H9 (cell line): ENCODE measurements at regions not wholly inside any gene's neighbourhood (a gene's known extent, or its start where the extent isn't known, plus 50 kb on each side); places are given as distances from the start of the nearest gene placed in this dataset.
"Not testable (repeated sequence)": the region's sequence is repeated elsewhere in the genome, so short reads cannot be mapped to it uniquely, and the experiment has no call there.

ENCODE experiments used
- DNase-seq: peaks from one replicate; pipeline ENCODE4 v3.0.0-alpha.2; 2017
- H2AFZ ChIP-seq: one replicate; pipeline ENCODE4 v1.6.1; 2013; ENCODE audit warnings: mild to moderate bottlenecking, low read length, control low read depth, moderate library complexity
- H2AK5ac ChIP-seq: 2 replicates; pipeline ENCODE4 v1.6.1; 2013; ENCODE audit warnings: low read length, control low read depth, mixed read lengths; ENCODE audit not compliant: insufficient read length
- H2BK120ac ChIP-seq: one replicate; pipeline ENCODE4 v1.6.1; 2013; ENCODE audit warnings: low read depth, mild to moderate bottlenecking, low read length, control low read depth, inconsistent platforms; ENCODE audit not compliant: poor library complexity, severe bottlenecking
- H2BK12ac ChIP-seq: 2 replicates; pipeline ENCODE4 v1.6.1; 2013; ENCODE audit warnings: low read length, control low read depth, mixed read lengths, low read depth; ENCODE audit not compliant: insufficient read length
- H2BK15ac ChIP-seq: 2 replicates; pipeline ENCODE4 v1.6.1; 2013; ENCODE audit warnings: low read depth, low read length, control low read depth
- H2BK20ac ChIP-seq: one replicate; pipeline ENCODE4 v1.6.1; 2013; ENCODE audit warnings: low read depth, mild to moderate bottlenecking, low read length, control low read depth, inconsistent platforms; ENCODE audit not compliant: poor library complexity, severe bottlenecking
- H2BK5ac ChIP-seq: 2 replicates; pipeline ENCODE4 v1.6.1; 2013; ENCODE audit warnings: low read length, control low read depth, mixed read lengths; ENCODE audit not compliant: insufficient read length
- H3K14ac ChIP-seq: 2 replicates; pipeline ENCODE4 v1.6.1; 2013; ENCODE audit warnings: low read length, control low read depth; ENCODE audit not compliant: insufficient read depth
- H3K18ac ChIP-seq: 2 replicates; pipeline ENCODE4 v1.6.1; 2013; ENCODE audit warnings: low read depth, mild to moderate bottlenecking, mixed read lengths, low read length, control low read depth; ENCODE audit not compliant: insufficient read length
- H3K23ac ChIP-seq: 2 replicates; pipeline ENCODE4 v1.6.1; 2013; ENCODE audit warnings: low read length, control low read depth, mixed read lengths, low read depth; ENCODE audit not compliant: insufficient read length
- H3K23me2 ChIP-seq: 2 replicates; pipeline ENCODE4 v1.6.1; 2013; ENCODE audit warnings: low read depth, mild to moderate bottlenecking, mixed read lengths, low read length, control low read depth; ENCODE audit not compliant: insufficient read length, poor library complexity, severe bottlenecking
- H3K27ac ChIP-seq: 2 replicates; pipeline ENCODE4 v1.5.1; 2013; ENCODE audit warnings: low read length, control low read depth, mixed read lengths, low read depth; ENCODE audit not compliant: insufficient read length
- H3K27me3 ChIP-seq: 2 replicates; pipeline ENCODE4 v1.6.1; 2013; ENCODE audit warnings: low read length, control low read depth, inconsistent platforms; ENCODE audit not compliant: insufficient read depth
- H3K4ac ChIP-seq: 2 replicates; pipeline ENCODE4 v1.6.1; 2013; ENCODE audit warnings: low read depth, mild to moderate bottlenecking, control low read depth, inconsistent platforms, low read length, moderate library complexity
- H3K4me1 ChIP-seq: 2 replicates; pipeline ENCODE4 v1.6.1; 2013; ENCODE audit warnings: low read length, control low read depth, inconsistent platforms; ENCODE audit not compliant: insufficient read depth
- H3K4me2 ChIP-seq: 2 replicates; pipeline ENCODE4 v1.6.1; 2013; ENCODE audit warnings: low read length, control low read depth, mixed read lengths; ENCODE audit not compliant: insufficient read length, insufficient read depth
- H3K56ac ChIP-seq: 2 replicates; pipeline ENCODE4 v1.6.1; 2013; ENCODE audit warnings: low read depth, mild to moderate bottlenecking, mixed read lengths, low read length, control low read depth; ENCODE audit not compliant: insufficient read length
- H3K79me1 ChIP-seq: 2 replicates; pipeline ENCODE4 v1.6.1; 2013; ENCODE audit warnings: low read depth, mild to moderate bottlenecking, moderate library complexity, low read length, control low read depth, inconsistent platforms; ENCODE audit not compliant: insufficient read depth, poor library complexity, severe bottlenecking
- H3K79me2 ChIP-seq: 2 replicates; pipeline ENCODE4 v1.6.1; 2013; ENCODE audit warnings: low read length, control low read depth, inconsistent platforms; ENCODE audit not compliant: insufficient read depth
- H3K9ac ChIP-seq: 2 replicates; pipeline ENCODE4 v1.6.1; 2013; ENCODE audit warnings: low read length, control low read depth, mixed read lengths; ENCODE audit not compliant: insufficient read length; ENCODE audit errors: extremely low read depth
- H3K9me3 ChIP-seq: one replicate; pipeline ENCODE4 v1.6.1; 2013; ENCODE audit warnings: low read depth, low read length, inconsistent platforms; ENCODE audit not compliant: control insufficient read depth
- H3T11ph ChIP-seq: one replicate; pipeline ENCODE4 v1.6.1; 2013; ENCODE audit warnings: mild to moderate bottlenecking, low read length, control low read depth, inconsistent platforms
- H4K20me1 ChIP-seq: one replicate; pipeline ENCODE4 v1.6.1; 2013; ENCODE audit not compliant: control insufficient read depth, insufficient read length, insufficient read depth
- H4K5ac ChIP-seq: 2 replicates; pipeline ENCODE4 v1.6.1; 2013; ENCODE audit warnings: low read depth, mild to moderate bottlenecking, mixed read lengths, low read length, control low read depth; ENCODE audit not compliant: insufficient read length
- H4K8ac ChIP-seq: replicated peaks from 2 replicates; pipeline ENCODE4 v1.6.1; 2013; ENCODE audit warnings: low read length, control low read depth, mixed read lengths, low read depth; ENCODE audit not compliant: insufficient read length
- H4K91ac ChIP-seq: 2 replicates; pipeline ENCODE4 v1.6.1; 2013; ENCODE audit warnings: low read depth, mild to moderate bottlenecking, moderate library complexity, mixed read lengths, low read length, control low read depth; ENCODE audit not compliant: insufficient read length
- H3K27ac Mint-ChIP-seq, 3 experiments: 2 replicates in 2 of 3; 3 replicates in 1 of 3; pipeline ENCODE4 v1.8.0; 2020 to 2021; ENCODE audit warnings: mixed read lengths in 3 of 3, mild to moderate bottlenecking in 1 of 3, moderate library complexity in 1 of 3
- H3K27me3 Mint-ChIP-seq: 2 replicates; pipeline ENCODE4 v1.8.0; 2021; ENCODE audit warnings: low read depth, mild to moderate bottlenecking, moderate library complexity, mixed read lengths
- H3K36me3 Mint-ChIP-seq, 3 experiments: 2 replicates in 2 of 3; 3 replicates in 1 of 3; pipeline ENCODE4 v1.8.0; 2020 to 2021; ENCODE audit warnings: low read depth in 3 of 3, mixed read lengths in 3 of 3; ENCODE audit not compliant: insufficient read depth in 1 of 3
- H3K4me1 Mint-ChIP-seq, 2 experiments: 2 replicates each; pipeline ENCODE4 v1.8.0; 2020; ENCODE audit warnings: mixed read lengths in 2 of 2
- H3K4me3 Mint-ChIP-seq, 2 experiments: 2 replicates in 1 of 2; 3 replicates in 1 of 2; pipeline ENCODE4 v1.8.0; 2020 to 2021; ENCODE audit warnings: mild to moderate bottlenecking in 2 of 2, mixed read lengths in 2 of 2, moderate library complexity in 1 of 2
- H3K9me3 Mint-ChIP-seq, 2 experiments: 2 replicates in 1 of 2; 3 replicates in 1 of 2; pipeline ENCODE4 v1.8.0; 2020; ENCODE audit warnings: mild to moderate bottlenecking in 2 of 2, mixed read lengths in 2 of 2, moderate library complexity in 1 of 2
- WGBS: extraction: QIAGEN DNeasy Blood & Tissue Kit; methylation state at CpG from one replicate; pipeline ENCODE4 v1.1.7; 2013; ENCODE audit warnings: missing lambda C conversion rate, low lambda C conversion rate, mixed read lengths; ENCODE audit not compliant: insufficient read length; ENCODE audit errors: extremely low coverage; 5-methylcytosine and 5-hydroxymethylcytosine counted together
- TF ChIP-seq, protein P1 (sequence below): fragments of 200-600 bp; sonication (generic); conservative IDR thresholded peaks from 3 replicates; pipeline ENCODE4 v1.8.0; 2021; ENCODE audit warnings: antibody characterized with exemption, mild to moderate bottlenecking

DNA sequence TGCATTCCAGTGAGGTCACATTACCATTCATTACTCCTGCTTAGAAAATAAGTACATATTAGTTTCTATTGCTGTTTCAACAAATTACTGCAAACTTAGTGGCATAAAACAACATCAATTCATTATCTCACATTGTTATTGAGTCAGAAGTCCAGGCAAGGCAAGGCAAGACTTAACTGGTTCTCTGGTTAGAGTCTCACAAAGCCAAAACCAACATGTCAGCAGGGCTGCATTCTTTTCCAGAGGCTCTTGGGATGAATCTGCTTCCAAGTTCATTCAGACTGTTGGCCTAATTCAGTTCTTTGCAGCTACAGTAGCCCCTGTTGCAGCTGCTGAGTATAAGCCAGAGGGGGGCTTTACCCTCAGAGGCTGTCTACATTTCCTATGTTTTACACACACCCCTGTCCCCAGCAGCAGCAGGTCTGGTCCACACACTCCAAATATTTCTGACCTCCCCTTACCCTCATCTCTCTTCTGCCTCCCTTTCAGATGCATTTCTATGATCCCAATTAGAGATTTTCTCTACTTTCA, 892.1 kb upstream of the EPHA5 start:
- H3K27ac Mint-ChIP-seq = peak overlapping the region in 1 of 3 experiments; percentile 16; a peak in 1 of 7 replicates
- H3K27me3 ChIP-seq = no peaks in the 10 kb centered on the region
- H3T11ph ChIP-seq = no peak overlapping the region
- H3K56ac ChIP-seq = no peak overlapping the region
- no peak overlapping the region for H4K8ac ChIP-seq
- H3K23me2 ChIP-seq = no peaks in the 10 kb centered on the region
- H3K4me1 Mint-ChIP-seq = no peaks in the 10 kb centered on the region
- no peaks in the 10 kb centered on the region for H3K9me3 ChIP-seq
- H3K14ac ChIP-seq = no peak overlapping the region
- H3K27me3 Mint-ChIP-seq = no peaks in the 10 kb centered on the region
- H4K20me1 ChIP-seq = no peaks in the 10 kb centered on the region
- no peak overlapping the region for H3K4ac ChIP-seq
- no peaks in the 10 kb centered on the region for H3K79me1 ChIP-seq
- no peak overlapping the region for H3K18ac ChIP-seq
- no peaks in the 10 kb centered on the region for H3K4me1 ChIP-seq
- H3K9ac ChIP-seq = no peak overlapping the region
- H2AFZ ChIP-seq = no peak overlapping the region
- no peak overlapping the region for H2BK120ac ChIP-seq
- TF ChIP-seq, protein P1, sequence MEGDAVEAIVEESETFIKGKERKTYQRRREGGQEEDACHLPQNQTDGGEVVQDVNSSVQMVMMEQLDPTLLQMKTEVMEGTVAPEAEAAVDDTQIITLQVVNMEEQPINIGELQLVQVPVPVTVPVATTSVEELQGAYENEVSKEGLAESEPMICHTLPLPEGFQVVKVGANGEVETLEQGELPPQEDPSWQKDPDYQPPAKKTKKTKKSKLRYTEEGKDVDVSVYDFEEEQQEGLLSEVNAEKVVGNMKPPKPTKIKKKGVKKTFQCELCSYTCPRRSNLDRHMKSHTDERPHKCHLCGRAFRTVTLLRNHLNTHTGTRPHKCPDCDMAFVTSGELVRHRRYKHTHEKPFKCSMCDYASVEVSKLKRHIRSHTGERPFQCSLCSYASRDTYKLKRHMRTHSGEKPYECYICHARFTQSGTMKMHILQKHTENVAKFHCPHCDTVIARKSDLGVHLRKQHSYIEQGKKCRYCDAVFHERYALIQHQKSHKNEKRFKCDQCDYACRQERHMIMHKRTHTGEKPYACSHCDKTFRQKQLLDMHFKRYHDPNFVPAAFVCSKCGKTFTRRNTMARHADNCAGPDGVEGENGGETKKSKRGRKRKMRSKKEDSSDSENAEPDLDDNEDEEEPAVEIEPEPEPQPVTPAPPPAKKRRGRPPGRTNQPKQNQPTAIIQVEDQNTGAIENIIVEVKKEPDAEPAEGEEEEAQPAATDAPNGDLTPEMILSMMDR = no peak
- H3K4me2 ChIP-seq = no peak overlapping the region
- no peak overlapping the region for H3K4me3 Mint-ChIP-seq
- 0 out of 7 replicates have a peak, but pooled peaks cover 0 to 3% (median 0%) of the 10 kb centered on the region in 3 experiments for H3K36me3 Mint-ChIP-seq
- H4K5ac ChIP-seq = no peak overlapping the region
- no peak overlapping the region for H2BK15ac ChIP-seq
- H2AK5ac ChIP-seq = no peak overlapping the region
- H4K91ac ChIP-seq = no peak overlapping the region
- DNase-seq = no peak
- no peak overlapping the region for H2BK20ac ChIP-seq
- H3K27ac ChIP-seq = no peak overlapping the region
- H3K9me3 Mint-ChIP-seq = no peaks in the 10 kb centered on the region; a peak in 1 of 5 replicates
- H3K79me2 ChIP-seq = no peaks in the 10 kb centered on the region
- H2BK5ac ChIP-seq = no peak overlapping the region
- H3K23ac ChIP-seq = no peak overlapping the region
- H2BK12ac ChIP-seq = no peak overlapping the region

DNA sequence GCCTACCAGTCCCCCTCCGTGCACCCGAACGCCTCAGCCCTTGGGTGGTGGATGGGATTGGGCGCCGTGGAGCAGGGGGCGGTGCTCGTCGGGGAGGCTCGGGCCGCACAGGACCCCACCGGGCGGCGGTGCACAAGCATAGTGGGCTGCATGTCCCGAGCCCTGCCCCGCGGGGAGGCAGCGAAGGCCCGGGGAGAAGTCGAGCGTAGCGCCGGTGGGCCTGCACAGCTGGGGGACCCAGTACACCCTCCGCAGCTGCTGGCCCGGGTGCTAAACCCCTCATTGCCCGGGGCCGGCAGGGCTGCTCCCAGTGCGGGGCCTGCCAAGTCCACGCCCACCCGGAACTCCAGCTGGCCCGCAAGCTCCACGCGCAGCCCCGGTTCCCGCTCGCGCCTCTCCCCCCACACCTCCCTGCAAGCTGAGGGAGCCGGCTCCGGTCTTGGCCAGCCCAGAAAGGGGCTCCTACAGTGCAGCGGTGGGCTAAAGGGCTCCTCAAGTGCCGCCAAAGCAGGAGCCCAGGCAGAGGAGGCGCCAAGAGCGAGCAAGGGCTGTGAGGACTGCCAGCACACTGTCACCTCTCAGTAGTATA, 891.3 kb upstream of the EPHA5 start:
- not testable (repeated sequence) for H3K4me1 ChIP-seq, H3K4me2 ChIP-seq, H3K79me2 ChIP-seq, H3K4ac ChIP-seq, H4K91ac ChIP-seq, H3K27me3 ChIP-seq, H3K9me3 ChIP-seq, H3K27ac ChIP-seq, H3K14ac ChIP-seq, H4K20me1 ChIP-seq, H3K36me3 Mint-ChIP-seq, H3K9ac ChIP-seq, H3K4me1 Mint-ChIP-seq, H3K23me2 ChIP-seq, DNase-seq, H2AFZ ChIP-seq, H4K5ac ChIP-seq, H3K9me3 Mint-ChIP-seq, H3K27ac Mint-ChIP-seq, H3T11ph ChIP-seq, H2BK5ac ChIP-seq, H3K56ac ChIP-seq, H2BK20ac ChIP-seq, H3K27me3 Mint-ChIP-seq, H2BK120ac ChIP-seq, H3K4me3 Mint-ChIP-seq, H2BK15ac ChIP-seq, H3K79me1 ChIP-seq, H2AK5ac ChIP-seq, H3K23ac ChIP-seq, H4K8ac ChIP-seq, H3K18ac ChIP-seq, H2BK12ac ChIP-seq
- no CpG with 5 or more reads among the region's 42 CpGs for WGBS
